K562 (cell line): ENCODE measurements at regions not wholly inside any gene's neighbourhood (a gene's known extent, or its start where the extent isn't known, plus 50 kb on each side); places are given as distances from the start of the nearest gene placed in this dataset.
A peak's percentile ranks its signal among the peaks of the same experiment; 100 is the strongest.
"Not testable (repeated sequence)": the region's sequence is repeated elsewhere in the genome, so short reads cannot be mapped to it uniquely, and the experiment has no call there.

Experiments used
- ATAC-seq: fragments of 200-7000 bp; cut with Tn5 transposase; 3 replicates; pipeline ENCODE4 v1.9.1; 2020; ENCODE audit warnings: moderate library complexity
- BruUV-seq: library from RNA; stranded (reverse); fragments of 400-500 nt; replicated peaks from 2 replicates; lab custom pipeline; 2021; lab: Mats Ljungman, UMichigan
- CTCF ChIA-PET: fragments of 300-600 bp; formaldehyde crosslinking; extraction: SDS; loops from one replicate; lab custom pipeline; 2021; ENCODE audit warnings: low intra/inter-chr PET ratio; lab: Yijun Ruan, JAX
- POLR2A ChIA-PET: fragments of 300-600, 350-650 bp; sonication (Branson Sonifier 250); formaldehyde crosslinking; extraction: SDS; loops from one replicate; lab custom pipeline; 2021; ENCODE audit warnings: antibody characterized with exemption, inconsistent platforms; lab: Yijun Ruan, JAX
- DNase-seq, 4 experiments: peaks; one replicate each; pipeline versions ENCODE4 v3.0.0 to v3.0.0-alpha.2; 2011 to 2018; ENCODE audit warnings: low spot score in 3 of 4, mixed read lengths in 3 of 4; ENCODE audit errors: extremely low read depth in 1 of 4
- FAIRE-seq: peaks from 2 replicates; lab custom pipeline; 2011; peaks lifted over from hg19 to GRCh38; lab: Jason Lieb, UNC
- H2AFZ ChIP-seq: 2 replicates; pipeline ENCODE4 v1.6.0; 2011; ENCODE audit warnings: low read depth, low read length, control low read depth, inconsistent platforms
- H3K27ac ChIP-seq: fragments of 200-600 bp; 3 replicates; pipeline ENCODE4 v1.8.0; 2011; ENCODE audit warnings: low read depth, mild to moderate bottlenecking, control low read depth, inconsistent platforms, low read length, moderate library complexity, mixed read lengths; ENCODE audit errors: extremely low read depth
- H3K27me3 ChIP-seq, 2 experiments: fragments of 300-600 bp in 1 of 2; 2 replicates in 1 of 2; 3 replicates in 1 of 2; pipeline versions ENCODE4 v1.6.0 to v1.8.0; 2011; ENCODE audit warnings: inconsistent platforms in 2 of 2, low read length in 2 of 2, mild to moderate bottlenecking in 1 of 2, mixed read lengths in 1 of 2, moderate library complexity in 1 of 2; ENCODE audit not compliant: control insufficient read depth in 2 of 2, insufficient read depth in 2 of 2
- H3K36me3 ChIP-seq: fragments of 300-600 bp; 3 replicates; pipeline ENCODE4 v1.8.0; 2011; ENCODE audit warnings: mild to moderate bottlenecking, low read length, inconsistent platforms; ENCODE audit not compliant: control insufficient read depth, insufficient read depth
- H3K4me1 ChIP-seq, 2 experiments: fragments of 200-600 bp in 1 of 2; replicated peaks in 1 of 2; 2 replicates in 1 of 2; 3 replicates in 1 of 2; pipeline versions ENCODE4 v1.5.1 to v1.8.0; 2011; ENCODE audit warnings: inconsistent platforms in 2 of 2, low read length in 2 of 2, mild to moderate bottlenecking in 1 of 2, mixed read lengths in 1 of 2, moderate library complexity in 1 of 2; ENCODE audit not compliant: control insufficient read depth in 2 of 2, insufficient read depth in 2 of 2
- H3K4me2 ChIP-seq: 2 replicates; pipeline ENCODE4 v1.6.1; 2011; ENCODE audit warnings: low read length, control low read depth, inconsistent platforms, mixed read lengths; ENCODE audit not compliant: insufficient read depth
- H3K4me3 ChIP-seq: fragments of 200-600 bp; sonication (generic), shearing (Covaris generic); 2 replicates; pipeline ENCODE4 v1.5.1; 2016; ENCODE audit warnings: control low read depth, inconsistent platforms
- H3K79me2 ChIP-seq: fragments of 200-600 bp; 3 replicates; pipeline ENCODE4 v1.8.0; 2011; ENCODE audit warnings: low read length, inconsistent platforms; ENCODE audit not compliant: control insufficient read depth, insufficient read depth
- H3K9ac ChIP-seq, 2 experiments: 2 replicates each; pipeline versions ENCODE4 v1.6.0 to v1.6.1; 2011; ENCODE audit warnings: low read depth in 2 of 2, low read length in 2 of 2, control low read depth in 1 of 2, inconsistent platforms in 1 of 2, mild to moderate bottlenecking in 1 of 2, mixed read lengths in 1 of 2; ENCODE audit not compliant: insufficient read depth in 1 of 2
- H3K9me1 ChIP-seq: one replicate; pipeline ENCODE4 v1.6.0; 2011; ENCODE audit warnings: inconsistent platforms, mild to moderate bottlenecking, low read length, moderate library complexity; ENCODE audit not compliant: control insufficient read depth, insufficient read depth
- H3K9me3 ChIP-seq: replicated peaks from 2 replicates; pipeline ENCODE4 v1.5.1; 2011; ENCODE audit warnings: low read depth, low read length, inconsistent platforms; ENCODE audit not compliant: control insufficient read depth, insufficient read depth
- H4K20me1 ChIP-seq: replicated peaks from 2 replicates; pipeline ENCODE4 v1.6.1; 2011; ENCODE audit warnings: low read length, inconsistent platforms, mixed read lengths; ENCODE audit not compliant: control insufficient read depth, insufficient read depth
- AFF1 ChIP-seq, 2 experiments: fragments of 450-650 bp; IDR thresholded peaks; 2 replicates each; pipeline ENCODE4 v1.6.1; 2018; ENCODE audit warnings: mild to moderate bottlenecking in 2 of 2, low read depth in 1 of 2; ENCODE audit not compliant: partially characterized antibody in 2 of 2
- ATF3 ChIP-seq, 2 experiments: fragments of 450-650 bp in 1 of 2; sonication (generic) in 1 of 2; formaldehyde crosslinking in 1 of 2; IDR thresholded peaks in 1 of 2; conservative IDR thresholded peaks in 1 of 2; 2 replicates each; pipeline versions ENCODE4 v1.6.1 to v1.8.1; 2016 to 2023; ENCODE audit warnings: mild to moderate bottlenecking in 2 of 2, moderate library complexity in 2 of 2, inconsistent platforms in 1 of 2, missing genetic modification reagents in 1 of 2
- ETV1 ChIP-seq: fragments of 450-650 bp; conservative IDR thresholded peaks from 2 replicates; pipeline ENCODE4 v1.6.1; 2016; ENCODE audit warnings: missing genetic modification characterization, control low read depth, low read depth, missing compliant biosample characterization
- VEZF1 ChIP-seq: fragments of 200-800 bp; sonication (Bioruptor generic); IDR thresholded peaks from 2 replicates; pipeline ENCODE4 v1.6.1; 2017; ENCODE audit warnings: missing genetic modification characterization, missing compliant biosample characterization
- WGBS: fragments of 100-300 bp; shearing (Covaris generic); methylation state at CpG from one replicate; pipeline ENCODE4 v1.1.6; 2016; ENCODE audit warnings: low coverage, mixed read lengths; ENCODE audit not compliant: insufficient coverage; ENCODE audit errors: missing lambda C conversion rate; 5-methylcytosine and 5-hydroxymethylcytosine counted together
- in situ Hi-C: fragments of 300-500 bp; cut with MboI; formaldehyde crosslinking; loops from 4 replicates; pipeline ENCODE4 v1.15.0; 2018; ENCODE audit warnings: inconsistent platforms, mixed read lengths
- intact Hi-C: fragments of 100-400 bp; cut with micrococcal nuclease; formaldehyde crosslinking; loops from 2 replicates; pipeline ENCODE4 v1.14.2; 2022

GRCh38 chr17:22227699-22228553, 535.6 kb downstream of the KCNJ18 start (continued):
- 0 out of 2 replicates have a peak, but pooled peaks have one; percentile 37 for TF ChIP-seq VEZF1 (CRISPR knock-in tag)
- peak; percentile 74 for TF ChIP-seq ATF3 (IDR thresholded peaks at IDR 0.05)
- TF ChIP-seq ATF3 (CRISPR knock-in tag; conservative IDR thresholded peaks at IDR 0.05), result not testable (repeated sequence)
- peak in 1 of 2 experiments; percentile 33 for TF ChIP-seq AFF1 (IDR thresholded peaks at IDR 0.05; ENCODE audit: low read depth in 1 of 2, partially characterized antibody in 2 of 2)
- peak; percentile 66 for TF ChIP-seq ETV1 (tag)
- TF ChIP-seq, all 486 proteins: peak for 62; not testable (repeated sequence) for 424

- H3K4me3 ChIP-seq, H3K9me3 ChIP-seq, H3K9ac ChIP-seq, H4K20me1 ChIP-seq, H3K4me2 ChIP-seq, CTCF ChIA-PET, in situ Hi-C loops, FAIRE-seq, H3K9me1 ChIP-seq, H3K27ac ChIP-seq, POLR2A ChIA-PET, DNase-seq, ATAC-seq, BruUV-seq, H3K79me2 ChIP-seq, intact Hi-C loops, H3K27me3 ChIP-seq, H3K36me3 ChIP-seq: not testable (repeated sequence)
- peaks cover 6 to 25% of the 10 kb centered on the region in 2 experiments; a peak in 3 of 5 replicates for H3K4me1 ChIP-seq
- WGBS, result 33% methylated on average over 4 of the region's 5 CpGs
- peak overlapping the region; percentile 40; the same call in 1 of the 2 replicates for H2AFZ ChIP-seq
Measured at GRCh38 chr17:22229821-22230220, 537.5 kb downstream of the KCNJ18 start.
